Retinal pigment epithelial cell (primary cell): ENCODE measurements at regions not wholly inside any gene's neighbourhood (a gene's known extent, or its start where the extent isn't known, plus 50 kb on each side); places are given as distances from the start of the nearest gene placed in this dataset.
A peak's percentile ranks its signal among the peaks of the same experiment; 100 is the strongest.

Source experiments
- DNase-seq: peaks from one replicate; pipeline ENCODE4 v3.0.0-alpha.2; 2010; ENCODE audit warnings: low read depth
- H3K4me3 ChIP-seq: 2 replicates; pipeline ENCODE4 v1.5.1; 2011; ENCODE audit warnings: mild to moderate bottlenecking, low read length, control low read depth, moderate library complexity
- TF ChIP-seq, protein P1 (sequence below): conservative IDR thresholded peaks from 2 replicates; pipeline ENCODE4 v1.5.1; 2011; ENCODE audit warnings: low read depth, low read length, control low read depth, inconsistent platforms

DNA sequence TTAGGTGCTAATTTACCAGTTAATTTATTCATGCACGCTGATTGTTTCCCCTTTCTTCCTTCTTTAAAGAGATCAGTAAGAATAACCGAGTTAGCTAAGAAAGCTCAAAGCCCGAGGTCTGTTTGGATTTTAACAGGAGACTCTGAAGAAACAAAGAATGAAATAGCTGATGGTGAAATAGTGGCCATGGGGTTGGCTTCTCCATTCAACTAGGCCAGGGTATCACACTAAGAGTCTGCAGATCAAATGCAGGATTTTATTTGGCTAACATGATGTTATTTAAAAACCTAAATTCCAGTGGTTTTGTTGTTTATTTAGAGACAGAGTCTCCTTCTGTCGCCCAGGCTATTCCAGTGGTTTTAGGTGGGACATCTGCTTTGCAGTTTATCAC is 65.2 kb upstream of the SYPL1 start:
- TF ChIP-seq, protein P1, sequence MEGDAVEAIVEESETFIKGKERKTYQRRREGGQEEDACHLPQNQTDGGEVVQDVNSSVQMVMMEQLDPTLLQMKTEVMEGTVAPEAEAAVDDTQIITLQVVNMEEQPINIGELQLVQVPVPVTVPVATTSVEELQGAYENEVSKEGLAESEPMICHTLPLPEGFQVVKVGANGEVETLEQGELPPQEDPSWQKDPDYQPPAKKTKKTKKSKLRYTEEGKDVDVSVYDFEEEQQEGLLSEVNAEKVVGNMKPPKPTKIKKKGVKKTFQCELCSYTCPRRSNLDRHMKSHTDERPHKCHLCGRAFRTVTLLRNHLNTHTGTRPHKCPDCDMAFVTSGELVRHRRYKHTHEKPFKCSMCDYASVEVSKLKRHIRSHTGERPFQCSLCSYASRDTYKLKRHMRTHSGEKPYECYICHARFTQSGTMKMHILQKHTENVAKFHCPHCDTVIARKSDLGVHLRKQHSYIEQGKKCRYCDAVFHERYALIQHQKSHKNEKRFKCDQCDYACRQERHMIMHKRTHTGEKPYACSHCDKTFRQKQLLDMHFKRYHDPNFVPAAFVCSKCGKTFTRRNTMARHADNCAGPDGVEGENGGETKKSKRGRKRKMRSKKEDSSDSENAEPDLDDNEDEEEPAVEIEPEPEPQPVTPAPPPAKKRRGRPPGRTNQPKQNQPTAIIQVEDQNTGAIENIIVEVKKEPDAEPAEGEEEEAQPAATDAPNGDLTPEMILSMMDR: no peak
- no peak for DNase-seq
- no peak overlapping the region for H3K4me3 ChIP-seq

DNA sequence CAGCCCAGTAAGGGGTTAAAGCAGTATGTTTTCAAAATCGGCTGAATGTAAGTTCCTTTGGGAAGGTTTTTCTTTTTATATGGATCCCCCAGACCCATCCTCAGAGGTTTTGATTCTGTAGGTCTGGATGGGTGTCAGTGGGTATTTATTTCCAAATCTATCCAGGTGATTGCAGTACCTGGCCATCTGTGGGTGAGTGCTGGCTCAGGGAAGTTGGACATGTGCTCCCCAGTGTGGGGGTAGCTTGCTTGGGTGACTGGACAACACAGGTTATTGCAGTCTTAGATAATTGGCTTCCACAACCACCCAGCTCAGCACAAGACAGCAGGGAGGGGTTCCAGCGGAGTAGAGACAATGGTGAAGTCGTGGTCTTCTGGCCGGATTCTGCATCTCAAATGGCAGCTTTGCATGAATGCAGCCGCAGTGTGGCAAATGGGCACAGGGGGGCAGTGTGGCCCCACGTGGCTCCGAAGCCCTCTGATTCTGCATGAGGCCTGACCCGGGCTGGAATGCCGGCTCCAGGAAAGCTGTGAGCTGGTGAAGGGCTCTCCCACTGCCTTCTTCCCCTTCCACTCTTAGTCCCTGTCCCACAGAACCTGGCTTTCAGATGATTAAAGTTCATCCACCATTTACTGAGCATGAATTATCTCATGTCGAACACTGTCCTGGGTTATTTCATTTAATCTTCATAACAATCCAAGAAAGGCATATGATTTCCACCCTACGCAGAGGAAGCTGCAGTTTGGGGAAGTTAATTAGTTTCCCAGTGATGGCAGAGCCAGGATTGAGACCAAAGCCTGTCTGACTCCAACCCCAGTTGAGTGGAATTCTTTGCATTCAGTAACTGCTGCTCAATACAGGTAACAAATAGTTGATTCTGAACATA is 64.5 kb upstream of the SYPL1 start:
- H3K4me3 ChIP-seq: no peak overlapping the region
- TF ChIP-seq, protein P1: peak; percentile 98
- DNase-seq: no peak

DNA sequence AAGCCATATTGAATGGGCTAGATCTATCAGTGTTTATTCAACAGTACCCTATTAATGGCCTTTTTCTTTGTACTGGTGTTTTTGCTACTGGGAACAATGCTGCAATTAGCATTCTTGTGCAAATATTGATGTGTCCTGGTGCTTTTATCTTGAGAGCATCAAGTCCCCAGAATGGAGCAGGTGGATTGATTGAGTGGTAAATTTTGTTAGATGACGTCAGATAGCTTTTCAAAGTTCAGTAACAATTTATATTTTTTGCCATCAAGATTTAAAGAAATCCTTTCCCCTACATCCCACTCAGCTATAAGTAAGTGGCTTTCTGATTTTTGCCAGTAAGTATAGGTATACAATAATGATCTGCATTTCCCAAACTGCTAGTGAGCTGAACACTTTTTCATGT is 63.4 kb upstream of the SYPL1 start:
- no peak for DNase-seq
- H3K4me3 ChIP-seq: no peak overlapping the region
- TF ChIP-seq, protein P1: no peak

DNA sequence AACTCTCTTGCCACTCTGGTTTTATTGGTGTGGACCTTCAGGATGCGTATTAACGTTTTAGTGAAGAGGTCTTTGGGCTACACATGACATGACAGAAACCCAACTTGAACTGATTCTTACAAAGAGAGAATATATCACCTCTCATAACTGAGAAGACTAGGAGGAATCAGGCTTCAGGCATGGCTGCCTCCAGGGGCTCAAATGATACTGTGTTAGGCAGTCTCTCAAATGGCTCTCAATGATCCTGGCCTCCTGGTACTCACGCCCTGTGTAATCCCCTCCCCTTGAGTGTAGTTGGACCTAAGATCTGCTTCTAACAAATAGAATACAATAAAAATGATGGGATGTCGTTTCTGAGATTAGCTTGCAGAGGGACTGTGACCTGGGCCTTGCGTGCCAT is 58.5 kb upstream of the SYPL1 start:
- DNase-seq: no peak
- H3K4me3 ChIP-seq: no peak overlapping the region

DNA sequence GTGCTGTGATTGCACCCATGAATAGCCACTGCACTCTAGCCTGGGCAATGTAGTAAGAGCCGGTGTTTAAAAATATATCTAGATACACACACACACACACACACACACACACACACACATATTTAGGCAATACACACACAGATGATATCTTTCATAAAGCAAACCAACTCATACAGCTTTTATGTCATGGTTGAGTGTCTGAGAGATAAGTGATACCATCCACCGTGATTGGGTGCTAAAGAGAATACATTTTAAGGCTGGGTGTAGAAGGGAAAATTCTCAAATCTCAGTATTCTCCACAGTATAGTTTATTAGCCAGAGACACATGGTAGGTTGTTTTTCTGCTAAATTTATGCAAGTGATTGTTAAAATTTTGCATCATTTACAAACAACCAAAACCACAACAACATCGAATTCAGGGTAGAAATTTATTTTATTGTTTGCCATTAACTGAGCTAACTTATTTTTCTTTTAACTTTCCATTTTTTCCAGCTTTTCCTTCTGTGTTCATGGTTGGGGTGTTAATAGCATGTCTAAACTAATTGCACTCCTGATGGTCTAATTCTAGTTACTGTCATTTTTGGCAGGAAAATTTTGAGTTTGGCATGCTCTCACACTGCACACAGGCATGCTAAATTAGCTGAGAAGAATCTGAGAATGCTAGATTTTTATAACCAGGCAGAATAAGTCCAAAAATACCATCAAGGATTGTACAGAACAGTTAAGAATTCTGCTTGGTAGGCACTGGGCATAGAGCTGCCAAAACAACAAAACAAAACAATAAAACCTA is 57.9 kb upstream of the SYPL1 start:
- TF ChIP-seq, protein P1: no peak
- no peak overlapping the region for H3K4me3 ChIP-seq
- DNase-seq: no peak

More for the DNA sequence above, 58.5 kb upstream of the SYPL1 start:
- TF ChIP-seq, protein P1: no peak

DNA sequence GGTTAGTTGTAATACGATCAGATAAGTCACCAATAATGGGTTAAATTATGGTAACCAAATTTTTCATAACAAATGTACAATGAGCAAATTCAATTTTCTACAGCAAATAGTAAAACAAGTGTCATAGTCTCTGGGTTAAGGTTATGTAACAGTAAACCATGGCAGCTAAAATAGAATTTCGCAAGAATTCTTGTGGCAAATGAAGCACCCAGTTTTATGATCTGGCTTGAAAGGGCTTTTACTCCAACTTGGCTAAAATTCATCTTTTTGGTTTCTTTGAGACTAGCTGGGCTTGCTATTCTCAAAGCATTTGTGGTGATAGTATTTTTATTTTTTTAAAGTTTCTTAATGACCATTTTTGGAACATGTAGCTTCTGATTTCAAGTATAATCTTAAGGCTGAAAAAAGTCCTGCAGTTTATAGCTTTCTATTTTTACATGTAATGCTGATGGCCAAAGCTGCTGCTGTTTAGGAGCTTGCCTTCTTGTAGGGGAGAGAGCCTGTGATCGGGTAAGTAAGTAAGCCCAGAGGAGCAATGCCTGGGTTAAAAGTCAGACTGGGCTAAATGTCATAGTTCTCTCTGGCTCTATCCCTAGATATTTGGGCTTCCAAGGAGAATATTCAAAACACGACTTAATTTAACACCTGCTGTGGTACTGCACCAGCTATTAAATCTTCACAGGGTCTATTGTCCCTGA is 55.5 kb upstream of the SYPL1 start:
- TF ChIP-seq, protein P1: no peak
- no peak for DNase-seq
- H3K4me3 ChIP-seq: no peak overlapping the region
